HG03354 (cell line): ENCODE measurements at regions not wholly inside any gene's neighbourhood (a gene's known extent, or its start where the extent isn't known, plus 50 kb on each side); places are given as distances from the start of the nearest gene placed in this dataset.
"Not testable (repeated sequence)": the region's sequence is repeated elsewhere in the genome, so short reads cannot be mapped to it uniquely, and the experiment has no call there.

Source experiments
- ATAC-seq: cut with Tn5 transposase; IDR thresholded peaks from one replicate; pipeline ENCODE4 v1.9.1; 2021; ENCODE audit warnings: mild to moderate bottlenecking; ENCODE audit not compliant: unreplicated experiment, poor library complexity, severe bottlenecking

DNA sequence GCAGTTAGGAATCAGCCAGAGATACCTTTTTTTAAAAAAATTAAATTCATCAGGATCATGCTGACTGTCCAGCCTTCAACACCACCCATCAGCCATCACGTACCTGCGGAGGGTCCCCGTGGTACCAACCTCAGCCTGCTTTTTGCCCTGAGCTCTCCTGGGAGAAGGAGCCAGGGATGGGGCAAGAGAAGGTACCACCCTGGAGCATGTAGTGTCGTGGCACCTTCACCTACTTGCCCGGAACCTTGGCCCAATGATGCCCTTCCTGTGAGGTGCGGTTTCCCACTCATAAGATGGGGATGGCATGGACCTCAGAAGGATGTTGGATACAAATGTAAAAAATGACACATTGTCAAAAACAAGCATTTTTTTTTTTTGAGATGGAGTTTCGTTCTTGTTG, 88.4 kb upstream of the C1orf174 start:
- no peak for ATAC-seq

DNA sequence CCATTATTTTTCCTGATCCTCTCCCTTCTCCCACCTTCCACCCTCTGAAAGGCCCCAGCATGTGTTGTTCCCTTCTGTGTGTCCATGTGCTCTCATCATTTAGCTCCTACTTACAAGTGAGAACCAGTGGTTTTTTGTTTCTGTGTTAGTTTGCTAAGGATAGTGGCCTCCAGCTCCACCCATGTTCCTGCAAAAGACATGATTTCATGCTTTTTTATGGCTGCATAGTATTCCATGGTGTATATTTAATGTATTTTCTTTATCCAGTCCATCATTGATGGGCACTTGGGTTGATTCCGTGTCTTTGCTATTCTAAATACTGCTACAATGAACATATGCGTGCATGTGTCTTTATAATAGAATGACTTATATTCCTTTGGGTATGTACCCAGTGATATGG, 89.4 kb upstream of the C1orf174 start:
- ATAC-seq = no peak

DNA sequence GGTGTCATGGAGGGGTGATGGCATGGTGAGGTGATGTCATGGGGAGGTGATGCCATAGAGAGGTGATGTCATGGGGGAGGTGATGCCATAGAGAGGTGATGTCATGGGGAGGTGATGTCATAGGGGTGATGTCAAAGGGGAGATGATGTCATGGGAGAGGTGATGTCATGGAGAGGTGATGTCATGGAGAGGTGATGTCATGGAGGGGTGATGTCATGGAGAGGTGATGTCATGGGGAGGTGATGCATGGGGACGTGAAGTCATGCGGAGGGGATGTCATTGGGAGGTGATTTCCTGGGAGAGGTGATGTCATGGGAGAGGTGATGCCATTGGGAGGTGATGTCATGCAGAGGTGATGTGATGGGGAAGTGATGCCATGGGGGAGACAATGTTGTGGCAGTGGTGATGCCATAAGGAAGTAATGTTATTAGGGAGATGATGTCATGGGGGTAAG, 92.1 kb upstream of the C1orf174 start:
- ATAC-seq = no peak

DNA sequence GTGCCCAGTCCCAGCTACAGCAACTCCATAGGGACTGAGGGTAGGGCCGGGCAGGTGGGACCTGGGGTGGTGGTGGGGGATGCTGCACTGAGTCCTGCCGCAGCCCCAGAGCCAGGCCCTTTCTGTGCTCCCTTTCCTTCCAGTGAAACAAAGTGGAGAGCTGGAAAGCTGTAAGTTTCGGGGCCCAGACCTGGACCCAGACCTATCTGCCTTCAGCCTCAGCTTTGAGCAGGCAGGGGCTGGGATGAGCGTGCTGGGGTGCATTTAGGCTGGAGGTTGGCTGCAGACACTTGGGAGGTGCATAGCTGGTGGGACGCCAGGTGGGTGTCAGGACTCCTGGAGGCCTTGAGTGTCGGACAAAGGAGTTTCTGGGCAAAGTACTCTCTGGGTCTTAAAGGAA, 92.7 kb upstream of the C1orf174 start:
- no peak for ATAC-seq

DNA sequence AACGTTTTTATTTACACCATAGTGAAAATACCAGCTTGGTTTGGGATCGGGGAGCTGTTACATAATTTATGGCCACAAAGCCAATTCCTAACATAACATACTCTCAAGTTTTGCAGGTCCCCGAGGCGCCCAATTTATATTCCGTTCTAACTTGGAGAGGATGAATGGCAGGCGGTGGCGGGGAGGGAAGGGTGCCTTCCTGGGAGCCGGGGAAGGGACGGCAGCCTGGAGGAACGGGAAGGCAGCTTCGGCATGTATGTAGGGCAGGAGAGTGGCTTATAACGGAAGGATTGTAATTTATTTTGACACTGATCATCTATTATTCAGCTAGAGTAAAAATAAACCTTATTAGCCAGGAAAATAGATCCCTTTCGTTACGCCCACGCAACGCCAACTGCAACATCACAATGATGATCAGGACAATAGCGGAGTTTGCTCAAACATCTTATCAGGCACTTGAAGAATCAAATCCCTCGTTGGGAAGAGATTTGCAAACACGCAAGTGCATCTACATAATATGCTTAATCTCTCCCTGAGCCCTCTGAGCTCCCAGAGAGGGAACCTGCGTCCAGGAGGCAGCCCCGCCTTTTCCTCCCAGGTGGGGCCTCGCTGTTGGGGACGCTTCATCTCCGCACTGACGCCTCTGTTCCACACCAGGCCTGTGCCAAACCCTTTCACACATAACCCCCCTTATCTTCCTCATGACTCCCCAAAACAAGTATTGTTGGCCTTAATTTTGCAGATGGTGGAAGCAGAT, 93.7 kb upstream of the C1orf174 start:
- no peak for ATAC-seq

DNA sequence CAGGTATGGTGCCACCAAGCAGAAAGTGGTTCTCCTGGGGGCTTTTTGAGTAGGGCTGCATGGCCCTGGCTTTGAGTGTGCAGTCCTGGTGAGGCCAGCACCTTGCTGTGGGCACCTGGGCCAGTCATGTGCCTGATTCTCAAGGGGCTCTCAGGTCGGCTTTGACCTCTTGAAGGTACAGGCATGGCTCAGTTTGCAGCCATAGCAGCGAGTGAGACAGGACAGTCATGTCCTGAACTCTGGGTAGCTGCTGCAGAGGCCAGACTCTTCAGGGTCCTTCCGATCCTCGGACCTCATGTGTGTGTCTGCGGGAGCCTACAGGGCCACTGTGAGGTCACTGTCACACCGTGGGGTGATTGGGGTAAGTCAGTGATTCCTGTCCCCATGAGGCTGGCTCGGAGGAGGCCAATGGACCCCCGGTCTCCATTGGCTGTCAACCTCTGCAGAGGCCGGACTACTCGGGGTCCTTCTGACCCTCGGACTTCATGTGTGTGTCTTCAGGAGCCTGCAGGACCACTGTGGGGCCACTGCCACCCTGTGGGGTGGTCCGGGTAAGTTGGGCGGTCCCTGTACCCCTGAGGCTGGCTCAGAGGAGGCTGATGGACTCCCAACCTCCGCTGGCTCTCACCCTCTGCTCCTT, 95.2 kb upstream of the C1orf174 start:
- no peak for ATAC-seq

DNA sequence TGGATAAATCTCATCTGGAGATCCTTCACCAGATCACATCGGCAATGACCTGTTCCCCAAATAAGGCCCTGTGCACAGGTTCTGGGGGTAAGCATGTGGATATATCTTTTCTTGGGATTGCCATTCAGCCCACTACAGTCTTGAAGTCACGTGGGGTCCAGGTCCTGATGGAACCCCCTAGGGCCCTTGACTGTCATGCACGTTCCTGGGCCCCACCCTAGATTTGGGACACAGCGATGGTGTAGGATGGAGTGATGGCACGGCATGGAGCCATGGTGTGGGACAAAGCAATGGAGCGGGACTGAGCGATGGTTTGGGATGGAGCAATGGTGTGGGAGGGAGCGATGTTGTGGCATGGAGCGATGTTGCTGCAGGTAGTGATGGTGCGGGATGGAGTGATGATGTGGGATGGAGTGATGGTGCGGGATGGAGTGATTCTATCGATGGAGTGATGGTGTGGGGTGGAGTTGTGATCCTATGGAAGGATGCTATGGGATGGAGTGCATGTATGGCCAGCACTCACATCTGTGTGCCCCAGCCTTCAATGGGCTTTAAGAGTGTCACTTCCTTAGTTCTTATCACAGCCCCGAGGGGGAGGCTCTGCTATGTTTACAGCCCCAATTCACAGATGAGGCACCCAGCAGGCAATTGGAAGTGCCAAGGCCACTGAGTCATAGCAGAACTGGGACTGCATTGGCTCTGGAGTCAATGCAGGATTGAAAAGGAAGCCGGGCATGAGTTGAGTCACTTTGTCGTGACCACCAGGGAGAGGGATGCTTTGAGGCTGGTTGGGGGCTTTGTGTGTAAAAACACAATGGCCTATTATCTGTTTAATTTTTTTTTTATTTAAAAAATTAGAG, 97.0 kb upstream of the C1orf174 start:
- no peak for ATAC-seq

DNA sequence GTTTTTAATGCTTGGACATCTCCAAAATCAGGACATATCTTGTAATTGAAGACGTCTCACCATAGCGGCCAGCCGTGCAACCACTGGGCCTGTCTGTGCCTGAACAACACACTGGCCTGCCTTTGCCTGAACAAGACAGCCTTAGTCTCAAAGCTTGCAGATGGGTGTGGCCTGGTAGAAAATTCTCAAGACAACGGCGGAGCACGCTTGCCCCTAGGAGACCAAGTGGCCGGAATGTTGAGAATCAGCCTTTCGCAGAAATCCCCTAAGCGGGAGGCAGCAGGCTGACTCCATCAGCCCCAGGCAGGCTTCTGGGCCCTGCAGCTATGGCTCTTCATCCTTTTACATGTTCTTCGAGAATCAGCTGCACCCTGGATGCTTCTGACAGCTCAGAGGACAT, 98.0 kb upstream of the C1orf174 start:
- no peak for ATAC-seq

DNA sequence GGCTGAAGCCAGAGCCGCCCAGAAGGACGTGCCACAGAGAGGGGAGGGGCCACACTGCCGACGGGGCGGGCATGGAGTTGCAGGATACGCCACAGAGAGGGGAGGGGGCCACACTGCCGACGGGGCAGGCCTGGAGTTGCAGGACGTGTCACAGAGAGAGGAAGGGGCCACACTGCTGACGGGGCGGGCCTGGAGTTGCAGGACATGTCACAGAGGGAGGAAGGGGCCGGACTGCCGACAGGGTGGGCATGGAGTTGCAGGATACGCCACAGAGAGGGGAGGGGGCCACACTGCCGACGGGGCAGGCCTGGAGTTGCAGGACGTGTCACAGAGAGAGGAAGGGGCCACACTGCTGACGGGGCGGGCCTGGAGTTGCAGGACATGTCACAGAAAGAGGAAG, 99.4 kb upstream of the C1orf174 start:
- ATAC-seq = not testable (repeated sequence)

DNA sequence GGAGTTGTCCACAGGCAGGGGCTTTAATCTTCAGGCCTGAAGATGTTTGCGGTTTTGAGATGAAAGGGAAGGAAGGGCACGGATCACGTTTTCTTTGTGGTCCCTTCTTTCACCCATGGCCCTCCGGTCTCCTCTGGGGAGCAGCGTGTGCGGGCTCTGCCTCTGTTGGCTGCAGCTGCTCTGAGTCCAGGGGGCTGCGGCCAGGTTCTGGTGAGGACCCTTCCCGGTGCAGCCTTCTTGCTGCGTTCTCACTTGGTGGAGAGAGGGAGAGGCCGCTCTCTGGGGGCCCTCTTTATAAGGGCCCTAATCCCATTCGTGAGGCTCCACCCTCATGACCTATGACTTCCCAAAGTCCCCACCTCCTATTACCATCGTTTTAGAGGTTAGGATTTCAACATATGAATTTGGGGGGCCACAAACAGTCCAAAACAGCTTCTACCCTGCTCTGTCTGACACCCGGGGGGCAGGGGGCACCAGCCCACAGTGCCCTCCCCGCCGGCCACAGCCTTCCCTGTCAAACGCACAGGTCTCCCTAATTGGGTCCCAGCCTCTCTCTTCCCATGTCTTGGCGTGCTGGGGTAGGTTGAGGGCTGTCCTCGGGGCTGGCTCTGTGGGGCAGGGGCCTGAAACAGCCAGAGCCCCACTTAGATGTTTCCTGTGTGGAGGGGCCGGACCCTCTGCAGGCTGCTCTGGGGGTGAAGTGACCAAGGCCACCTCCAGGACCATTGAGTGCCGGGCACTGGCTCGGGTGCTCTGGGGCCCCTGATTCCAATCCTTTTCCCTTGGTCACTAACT, 100.1 kb upstream of the C1orf174 start:
- ATAC-seq = no peak

DNA sequence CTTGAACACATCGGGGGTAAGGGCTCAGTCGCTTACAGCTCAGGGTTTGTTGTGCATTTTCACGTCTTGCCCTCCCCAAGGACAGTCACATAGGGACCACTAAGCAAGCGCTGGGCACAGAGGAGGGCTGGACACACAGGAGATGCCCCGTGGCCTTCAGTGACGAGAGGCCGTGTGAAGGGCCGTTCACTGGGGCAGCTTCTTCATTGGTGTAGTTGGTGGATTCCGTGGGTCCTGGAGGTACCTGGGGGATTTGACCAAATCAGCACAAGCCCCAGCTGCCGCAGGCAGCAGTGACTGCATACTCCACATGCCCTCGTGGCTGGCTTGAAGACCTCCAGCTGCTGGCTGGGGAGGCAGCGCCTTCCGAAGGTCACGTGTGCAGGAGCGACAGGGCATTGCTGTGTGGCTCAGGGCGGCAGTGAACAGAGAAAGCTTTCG, 100.8 kb upstream of the C1orf174 start:
- no peak for ATAC-seq

DNA sequence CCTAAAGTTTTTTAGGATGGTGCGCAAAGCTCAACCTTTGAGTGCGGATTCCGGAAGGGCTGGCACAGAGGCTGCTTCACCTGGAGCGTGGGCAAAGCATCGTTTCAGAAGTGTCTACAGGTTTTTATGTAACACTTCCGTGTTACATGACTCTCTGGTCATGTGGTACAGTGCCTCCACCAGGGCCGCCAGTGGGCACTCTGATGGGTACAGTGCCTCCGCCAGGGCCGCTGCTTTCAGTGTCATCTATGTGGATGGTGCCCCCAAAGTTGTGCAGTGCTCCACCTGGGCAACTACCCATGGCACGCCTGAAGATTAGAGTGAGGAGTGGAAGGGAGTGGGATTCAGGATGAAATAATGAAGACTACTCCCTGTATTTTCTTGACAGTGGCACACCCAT, 101.4 kb upstream of the C1orf174 start:
- ATAC-seq = no peak

DNA sequence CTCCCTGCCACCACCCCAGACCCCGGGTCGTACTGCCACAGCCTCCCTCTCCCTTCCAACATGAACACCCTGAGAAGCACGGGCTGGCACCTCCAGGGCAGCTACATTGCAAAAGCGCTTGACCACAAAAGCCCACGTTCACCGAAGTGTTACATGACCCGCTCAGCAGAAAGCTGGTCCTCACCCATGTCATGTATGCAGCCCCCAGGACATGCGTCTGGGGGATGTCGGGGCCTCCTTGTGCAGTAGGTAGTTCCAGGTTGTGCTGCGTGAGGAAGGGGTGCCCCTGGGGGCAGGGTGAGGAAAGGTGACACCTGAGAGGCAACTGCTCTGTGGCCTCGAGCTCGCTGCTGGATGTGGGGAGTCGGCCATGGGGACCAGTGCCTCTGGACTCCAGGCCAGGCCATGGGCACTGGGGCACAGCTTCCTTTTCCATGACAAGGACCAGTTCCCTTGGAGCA, 102.0 kb upstream of the C1orf174 start:
- no peak for ATAC-seq

DNA sequence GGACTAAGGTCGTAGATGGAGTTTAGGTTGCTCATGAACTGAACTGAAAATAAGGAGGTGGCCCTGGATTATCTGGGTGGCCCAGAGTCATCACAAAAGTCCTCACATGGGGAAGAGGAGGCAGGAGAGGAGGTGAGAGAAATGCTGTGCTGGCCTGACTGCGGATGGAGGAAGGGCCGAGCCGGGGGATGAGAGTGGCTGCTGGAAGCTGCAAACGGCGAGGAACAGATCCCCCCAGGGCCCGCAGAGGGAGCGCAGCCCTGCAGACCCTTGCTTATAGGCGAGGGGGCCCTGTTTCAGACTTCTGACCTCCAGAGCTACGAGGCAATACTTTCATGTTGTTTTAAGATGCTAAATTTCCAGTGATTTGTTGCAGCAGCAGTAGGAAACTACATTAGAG, 102.7 kb upstream of the C1orf174 start:
- ATAC-seq = no peak

DNA sequence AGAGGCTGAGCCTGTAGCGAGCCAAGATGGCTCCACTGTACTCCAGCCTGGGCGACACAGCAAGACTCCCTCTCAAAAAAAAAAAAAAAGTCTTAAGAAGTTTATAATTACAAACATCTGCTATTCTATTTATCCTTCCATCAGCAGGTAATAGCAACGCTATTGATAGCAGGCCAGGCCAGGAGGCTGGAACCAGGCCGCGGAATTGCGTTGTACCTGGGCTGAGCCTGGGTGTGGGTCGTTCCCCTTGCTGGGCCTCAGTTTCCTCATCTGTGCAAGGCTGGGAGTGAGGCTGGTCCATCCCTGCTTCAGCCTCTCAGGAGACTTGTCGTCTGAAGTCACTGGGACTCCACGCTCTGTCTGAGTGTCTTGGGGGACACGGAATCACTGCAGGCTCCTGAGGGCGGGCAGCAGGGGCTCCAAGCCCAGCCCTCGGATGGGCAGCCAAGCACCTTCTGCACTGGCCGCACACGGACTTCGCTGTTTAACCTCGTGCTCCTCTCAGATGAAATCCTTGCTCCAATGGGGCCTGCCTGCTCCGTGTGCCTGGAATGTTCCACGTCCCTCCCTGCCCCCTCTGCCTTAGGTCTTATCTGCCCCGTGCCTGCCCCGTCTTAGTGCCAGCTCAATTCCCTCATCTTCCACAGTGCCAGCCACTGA, 103.9 kb upstream of the C1orf174 start:
- no peak for ATAC-seq

DNA sequence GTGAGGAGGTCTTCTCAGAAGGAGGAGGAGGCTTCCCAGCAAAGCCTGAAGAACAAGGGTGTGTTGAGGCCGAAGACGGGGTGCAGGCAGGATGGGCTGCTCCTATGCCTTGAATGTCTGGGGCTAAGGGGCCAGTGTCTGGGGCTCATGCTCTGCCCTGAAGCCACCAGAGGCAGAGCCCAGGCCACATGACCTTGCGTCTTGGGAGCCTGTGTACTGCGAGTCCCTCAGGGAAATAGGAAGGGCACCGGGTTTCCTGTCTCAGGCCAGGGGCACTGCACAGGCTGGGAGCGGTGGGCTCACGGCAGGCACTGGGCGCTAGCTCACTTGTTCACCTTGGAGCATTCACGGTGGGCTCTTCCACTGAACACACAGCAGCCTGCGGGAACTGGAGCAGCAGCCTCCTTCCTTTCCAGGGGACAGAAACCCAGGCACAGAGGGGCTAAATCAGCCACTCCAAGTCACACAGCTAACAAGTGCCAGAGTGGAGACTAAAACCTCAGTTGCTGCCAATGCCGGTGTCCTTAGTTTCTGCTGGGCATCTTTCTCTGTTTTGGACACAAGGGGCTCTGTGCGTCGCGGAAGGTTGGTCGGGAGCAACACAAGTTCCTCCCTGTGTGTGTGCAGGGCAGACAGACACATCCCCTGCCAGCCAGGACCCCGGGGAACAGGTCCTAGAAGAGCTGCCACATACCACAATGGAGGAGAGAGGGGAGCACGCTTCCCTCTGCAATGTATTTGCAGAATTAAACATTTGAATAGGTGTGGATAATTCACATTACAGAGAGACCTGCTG, 104.8 kb upstream of the C1orf174 start:
- no peak for ATAC-seq

DNA sequence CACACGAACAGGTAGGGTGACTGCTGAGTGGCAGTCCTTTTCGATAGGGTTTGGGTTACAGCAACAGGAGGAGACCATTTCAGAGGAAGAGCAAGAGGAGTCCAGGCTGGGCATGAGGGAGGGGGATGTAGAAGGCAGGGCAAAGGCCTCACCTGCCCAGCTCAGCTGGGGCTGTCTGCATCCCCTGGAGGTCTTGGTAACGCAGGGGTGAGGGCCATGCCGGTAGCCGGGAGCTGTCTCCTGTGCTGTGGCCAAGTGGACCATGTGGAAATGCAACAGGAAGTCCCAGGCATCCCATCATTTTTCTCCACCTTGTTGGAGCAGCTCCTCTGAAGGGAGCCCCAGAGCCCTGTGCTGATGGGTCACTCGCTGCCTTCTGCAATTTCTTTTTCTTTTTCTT, 105.4 kb upstream of the C1orf174 start:
- no peak for ATAC-seq

DNA sequence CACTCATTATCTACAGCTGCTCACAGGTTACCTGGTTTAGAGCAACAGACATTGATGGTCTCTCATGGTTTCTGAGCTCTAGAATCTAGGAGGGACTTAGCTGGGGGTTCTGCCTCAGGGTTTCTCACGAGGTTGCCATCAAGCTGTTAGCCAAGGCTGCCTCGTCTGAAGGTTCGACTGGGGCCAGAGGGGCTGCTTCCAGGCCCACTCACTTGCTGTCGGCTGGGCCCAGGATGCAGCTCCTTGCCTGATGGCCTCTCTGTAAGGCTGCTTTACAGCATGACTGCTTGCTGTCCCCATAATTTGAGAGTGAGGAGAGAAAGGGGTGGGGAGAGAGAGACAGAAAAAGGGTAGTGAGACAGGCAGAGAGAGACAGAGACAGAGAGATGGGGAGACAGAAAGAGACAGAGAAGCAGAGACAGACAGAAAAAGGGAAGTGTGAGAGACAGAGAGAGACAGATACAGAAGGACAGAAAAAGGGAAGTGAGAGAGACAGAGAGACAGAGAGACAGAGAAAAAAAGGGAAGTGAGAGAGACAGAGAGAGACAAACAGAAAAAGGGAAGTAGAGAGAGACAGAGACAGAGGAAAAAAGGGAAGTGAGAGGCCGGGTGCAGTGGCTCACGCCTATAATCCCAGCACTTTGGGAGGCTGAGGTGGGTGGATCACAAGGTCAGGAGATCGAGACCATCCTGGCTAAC, 106.8 kb upstream of the C1orf174 start:
- ATAC-seq = no peak
